OCI-LY7 (cell line): ENCODE measurements at regions not wholly inside any gene's neighbourhood (a gene's known extent, or its start where the extent isn't known, plus 50 kb on each side); places are given as distances from the start of the nearest gene placed in this dataset.

ENCODE experiments used
- CTCF ChIP-seq: fragments of 200-600 bp; sonication (generic); conservative IDR thresholded peaks from 2 replicates; pipeline ENCODE4 v1.5.1; 2014; ENCODE audit warnings: mild to moderate bottlenecking, antibody characterized with exemption, low read length, moderate library complexity, mixed read lengths
- EZH2phosphoT487 ChIP-seq: fragments of 200-600 bp; sonication (generic); IDR thresholded peaks from 2 replicates; pipeline ENCODE4 v1.6.1; 2018; ENCODE audit warnings: low read depth, borderline replicate concordance, mild to moderate bottlenecking, mixed run types, antibody characterized with exemption, low read length, moderate library complexity, mixed read lengths

- TF ChIP-seq CTCF, result no peak
- TF ChIP-seq EZH2phosphoT487, result no peak
Measured at GRCh38 chr12:63450334-63450733, 218.0 kb downstream of the DPY19L2 start.
